Activated CD8-positive, alpha-beta T cell treated with anti-CD3 and anti-CD28 coated beads, Interleukin-2, amount 10 ng/mL, durations not matched to agents 7 days and 5 days (primary cell): ENCODE measurements at regions not wholly inside any gene's neighbourhood (a gene's known extent, or its start where the extent isn't known, plus 50 kb on each side); places are given as distances from the start of the nearest gene placed in this dataset.

Experiments used
- ATAC-seq: fragments of 150-1000 bp; cut with Tn5 transposase; one replicate; pipeline ENCODE4 v1.10.0; 2021; ENCODE audit warnings: moderate library complexity
- CTCF ChIA-PET: fragments of 350-600 bp; sonication (Branson Sonifier 250); formaldehyde crosslinking; loops from one replicate; lab custom pipeline; 2021; ENCODE audit warnings: antibody characterized with exemption; lab: Charles Lee
- POLR2A ChIA-PET: fragments of 350-600 bp; sonication (Branson Sonifier 250); formaldehyde crosslinking; loops from one replicate; lab custom pipeline; 2021; ENCODE audit warnings: antibody characterized with exemption; lab: Charles Lee
- DNase-seq: peaks from one replicate; pipeline ENCODE4 v3.0.0-alpha.2; 2020
- H3K27ac Mint-ChIP-seq: one replicate; pipeline ENCODE4 v1.8.0; 2021; ENCODE audit warnings: mild to moderate bottlenecking, mixed read lengths
- H3K27me3 Mint-ChIP-seq: one replicate; pipeline ENCODE4 v1.8.0; 2021; ENCODE audit warnings: low read depth, mixed read lengths
- H3K36me3 Mint-ChIP-seq: one replicate; pipeline ENCODE4 v1.8.0; 2021; ENCODE audit warnings: low read depth, mixed read lengths
- H3K4me1 Mint-ChIP-seq: one replicate; pipeline ENCODE4 v1.8.0; 2021; ENCODE audit warnings: low read depth, mixed read lengths
- H3K4me3 Mint-ChIP-seq: one replicate; pipeline ENCODE4 v1.8.0; 2021; ENCODE audit warnings: mild to moderate bottlenecking, mixed read lengths
- H3K9me3 Mint-ChIP-seq: one replicate; pipeline ENCODE4 v1.8.0; 2022; ENCODE audit warnings: mixed read lengths; ENCODE audit not compliant: insufficient read depth

DNA sequence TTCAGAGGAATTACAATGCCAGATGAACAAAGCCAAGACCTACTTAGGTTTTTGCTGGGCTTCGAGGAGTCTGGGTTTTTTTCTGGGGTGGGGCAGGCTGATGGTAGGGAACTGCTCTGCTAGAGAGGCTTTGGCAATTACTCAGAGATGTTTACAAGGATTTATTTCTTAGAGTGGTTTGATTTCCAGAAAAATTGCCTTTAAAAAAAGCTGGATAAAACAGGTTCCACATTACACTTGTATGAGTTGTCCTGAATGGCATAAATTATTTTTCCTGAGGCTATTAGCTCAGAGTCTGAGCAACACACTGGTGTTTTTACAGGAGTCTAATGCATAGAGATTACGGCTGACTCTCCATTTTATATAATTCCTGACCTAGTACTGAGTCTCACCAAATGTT lies 118.5 kb upstream of the FRMD6 start:
- Mint-ChIP-seq H3K4me1 (peaks cover 5% of the 10 kb centered on the region), H3K4me3 (no peak overlapping the region), H3K36me3 (no peaks in the 10 kb centered on the region), H3K9me3 (no peaks in the 10 kb centered on the region), H3K27me3 (no peaks in the 10 kb centered on the region), H3K27ac (no peak overlapping the region)
- no peak for DNase-seq
- ATAC-seq = no peak
- ChIA-PET CTCF (interaction anchor here (0.9 to 1.3 kb wide), 2 partner anchors 54 to 445 kb away, joined by 3 read pairs; no protein-coding TSS in a partner anchor), POLR2A (no interaction called here)

DNA sequence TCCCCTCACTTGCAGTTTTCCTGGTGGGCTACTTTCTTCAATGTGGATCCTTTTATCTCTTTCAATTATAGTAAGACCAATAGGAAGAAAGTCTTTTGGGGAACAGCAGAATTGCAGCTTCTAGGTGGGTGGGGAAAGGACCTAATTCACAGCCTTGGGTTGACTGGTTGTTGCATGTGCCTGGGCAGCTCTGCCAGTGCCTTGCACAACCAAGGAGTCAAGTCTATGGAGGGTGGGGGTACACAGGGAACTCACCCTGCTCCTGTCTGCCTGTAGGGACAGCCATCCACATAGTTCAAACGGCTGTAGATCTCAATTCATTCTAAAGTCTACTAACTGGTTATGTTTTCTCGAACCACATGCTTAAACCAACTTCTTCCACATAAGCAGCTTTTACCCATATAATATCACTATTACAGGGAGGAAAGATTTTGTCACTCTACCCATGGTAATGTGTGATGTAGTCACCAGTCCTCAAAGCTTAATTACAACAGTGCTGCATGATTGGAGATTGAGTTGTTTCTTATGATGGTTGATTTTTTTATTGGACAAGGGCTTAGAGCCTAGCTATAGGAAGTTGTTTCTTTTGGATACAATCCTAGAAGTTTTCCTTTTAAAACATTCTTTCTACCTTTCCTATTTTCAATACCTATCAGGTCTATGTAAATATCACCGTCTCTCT lies 117.7 kb upstream of the FRMD6 start:
- Mint-ChIP-seq H3K4me3 (no peak overlapping the region), H3K36me3 (no peaks in the 10 kb centered on the region), H3K27me3 (peaks cover 7% of the 10 kb centered on the region), H3K27ac (no peak overlapping the region), H3K9me3 (no peaks in the 10 kb centered on the region), H3K4me1 (peaks cover 5% of the 10 kb centered on the region)
- ATAC-seq (no peak), DNase-seq (no peak)
- ChIA-PET POLR2A (no interaction called here), CTCF (no interaction called here)

GRCh38 chr14:51534610-51535011 lies 117.1 kb upstream of the FRMD6 start:
- H3K36me3 Mint-ChIP-seq = no peaks in the 10 kb centered on the region
- POLR2A ChIA-PET = no interaction called here
- H3K9me3 Mint-ChIP-seq = no peaks in the 10 kb centered on the region
- H3K4me3 Mint-ChIP-seq = no peak overlapping the region
- peaks cover 9% of the 10 kb centered on the region for H3K27me3 Mint-ChIP-seq
- no peak overlapping the region for H3K27ac Mint-ChIP-seq
- DNase-seq = no peak
- H3K4me1 Mint-ChIP-seq = peaks cover 5% of the 10 kb centered on the region
- ATAC-seq = no peak
- CTCF ChIA-PET = no interaction called here

GRCh38 chr14:51535443-51536044 lies 116.2 kb upstream of the FRMD6 start:
- peaks cover 5% of the 10 kb centered on the region for H3K4me1 Mint-ChIP-seq
- H3K4me3 Mint-ChIP-seq = no peak overlapping the region
- peaks cover 9% of the 10 kb centered on the region for H3K27me3 Mint-ChIP-seq
- ChIA-PET POLR2A (no interaction called here), CTCF (interaction anchor here (2.0 kb wide), 1 partner anchor 17 kb away, joined by 4 read pairs; no protein-coding TSS in a partner anchor)
- no peaks in the 10 kb centered on the region for H3K9me3 Mint-ChIP-seq
- DNase-seq (no peak), ATAC-seq (no peak)
- H3K27ac Mint-ChIP-seq = no peak overlapping the region
- H3K36me3 Mint-ChIP-seq = no peaks in the 10 kb centered on the region

GRCh38 chr14:51538973-51539372 lies 112.7 kb upstream of the FRMD6 start:
- ATAC-seq (no peak), DNase-seq (no peak)
- Mint-ChIP-seq H3K27ac (no peak overlapping the region), H3K9me3 (no peaks in the 10 kb centered on the region), H3K27me3 (peaks cover 11% of the 10 kb centered on the region), H3K36me3 (no peaks in the 10 kb centered on the region), H3K4me1 (peaks cover 5% of the 10 kb centered on the region), H3K4me3 (no peak overlapping the region)
- POLR2A ChIA-PET = no interaction called here
- CTCF ChIA-PET = no interaction called here

- POLR2A ChIA-PET = no interaction called here
- H3K9me3 Mint-ChIP-seq = no peaks in the 10 kb centered on the region
- no peak for ATAC-seq
- CTCF ChIA-PET = no interaction called here
- no peak overlapping the region for H3K4me3 Mint-ChIP-seq
- H3K4me1 Mint-ChIP-seq = peaks cover 3% of the 10 kb centered on the region
- H3K27ac Mint-ChIP-seq = no peak overlapping the region
- no peaks in the 10 kb centered on the region for H3K36me3 Mint-ChIP-seq
- H3K27me3 Mint-ChIP-seq = peaks cover 11% of the 10 kb centered on the region
- no peak for DNase-seq
Measured at GRCh38 chr14:51539571-51540037, 112.1 kb upstream of the FRMD6 start.

GRCh38 chr14:51540364-51540763 lies 111.3 kb upstream of the FRMD6 start:
- CTCF ChIA-PET = no interaction called here
- no peak for DNase-seq

DNA sequence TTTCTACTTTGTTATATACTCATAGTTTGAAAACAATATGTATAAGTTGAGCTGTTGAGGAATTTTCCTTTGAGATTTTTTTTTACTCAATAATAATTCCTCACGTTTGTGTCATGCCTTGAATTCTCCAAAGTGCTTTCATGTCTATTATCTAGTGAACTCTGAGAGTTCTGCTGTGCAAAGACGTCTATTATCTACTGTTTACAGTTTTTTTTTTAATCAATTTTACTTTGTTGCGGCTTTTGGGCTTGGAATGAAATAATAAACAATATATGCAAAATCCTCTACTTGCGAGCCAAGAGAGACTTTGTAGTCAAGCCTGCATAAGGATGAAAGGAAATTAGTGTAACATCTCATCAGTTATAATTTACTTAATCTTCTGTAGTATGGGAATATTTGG lies 107.2 kb upstream of the FRMD6 start:
- H3K9me3 Mint-ChIP-seq = no peaks in the 10 kb centered on the region
- no peaks in the 10 kb centered on the region for H3K36me3 Mint-ChIP-seq
- ChIA-PET CTCF (no interaction called here), POLR2A (no interaction called here)
- DNase-seq (no peak), ATAC-seq (no peak)
- H3K27ac Mint-ChIP-seq = no peak overlapping the region
- no peak overlapping the region for H3K4me3 Mint-ChIP-seq
- H3K4me1 Mint-ChIP-seq = no peaks in the 10 kb centered on the region
- H3K27me3 Mint-ChIP-seq = peaks cover 6% of the 10 kb centered on the region

More at GRCh38 chr14:51540364-51540763, 111.3 kb upstream of the FRMD6 start:
- Mint-ChIP-seq H3K4me1 (no peaks in the 10 kb centered on the region), H3K27me3 (peaks cover 11% of the 10 kb centered on the region), H3K9me3 (no peaks in the 10 kb centered on the region), H3K36me3 (no peaks in the 10 kb centered on the region), H3K4me3 (no peak overlapping the region), H3K27ac (no peak overlapping the region)
- POLR2A ChIA-PET = no interaction called here
- no peak for ATAC-seq

DNA sequence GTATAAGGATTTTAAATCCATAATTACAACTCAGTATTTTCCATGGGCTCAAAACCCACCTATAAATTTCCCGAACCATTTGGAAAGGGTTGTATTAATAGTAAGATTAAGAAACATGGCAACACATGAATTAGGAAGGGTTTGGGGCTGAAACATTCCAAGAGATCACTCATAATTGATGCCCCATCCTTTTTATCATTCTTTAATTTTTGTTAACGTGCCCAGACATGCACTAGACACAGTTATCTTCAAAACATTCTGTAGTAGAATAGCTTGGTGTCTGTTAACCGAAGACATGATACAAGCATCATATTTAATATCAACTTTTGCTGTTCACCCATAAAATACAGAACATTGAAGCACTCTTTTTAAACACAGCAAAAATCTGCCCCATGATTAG lies 106.8 kb upstream of the FRMD6 start:
- H3K36me3 Mint-ChIP-seq = no peaks in the 10 kb centered on the region
- ChIA-PET CTCF (no interaction called here), POLR2A (no interaction called here)
- H3K27me3 Mint-ChIP-seq = peaks cover 6% of the 10 kb centered on the region
- DNase-seq = no peak
- H3K9me3 Mint-ChIP-seq = no peaks in the 10 kb centered on the region
- no peak for ATAC-seq
- no peak overlapping the region for H3K4me3 Mint-ChIP-seq
- H3K4me1 Mint-ChIP-seq = no peaks in the 10 kb centered on the region
- no peak overlapping the region for H3K27ac Mint-ChIP-seq

DNA sequence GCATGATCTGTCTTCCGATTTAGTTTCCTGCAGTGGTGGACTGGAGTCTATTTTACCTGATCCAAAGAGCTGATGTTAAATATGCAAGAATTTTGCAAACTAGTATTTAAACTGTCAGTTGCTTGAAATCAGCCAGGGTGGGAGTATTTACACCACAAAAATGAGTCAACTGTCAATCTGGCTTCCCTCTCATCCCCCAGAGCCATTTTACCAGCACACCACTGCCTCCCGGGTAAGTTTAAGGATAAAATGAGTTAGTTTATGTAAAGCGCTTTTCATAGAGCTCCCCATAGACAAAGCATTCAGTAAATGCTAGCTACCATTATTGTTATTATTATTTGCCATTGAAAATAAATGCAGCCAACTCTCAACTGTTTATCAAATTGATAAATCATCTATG lies 106.3 kb upstream of the FRMD6 start:
- Mint-ChIP-seq H3K36me3 (no peaks in the 10 kb centered on the region), H3K9me3 (no peaks in the 10 kb centered on the region), H3K27ac (no peak overlapping the region), H3K4me1 (no peaks in the 10 kb centered on the region), H3K27me3 (peaks cover 6% of the 10 kb centered on the region), H3K4me3 (no peak overlapping the region)
- no peak for ATAC-seq
- CTCF ChIA-PET = no interaction called here
- POLR2A ChIA-PET = no interaction called here
- no peak for DNase-seq

GRCh38 chr14:51546099-51546498 lies 105.6 kb upstream of the FRMD6 start:
- Mint-ChIP-seq H3K4me3 (no peak overlapping the region), H3K9me3 (no peaks in the 10 kb centered on the region), H3K27me3 (peaks cover 9% of the 10 kb centered on the region), H3K27ac (no peak overlapping the region), H3K4me1 (no peaks in the 10 kb centered on the region), H3K36me3 (no peaks in the 10 kb centered on the region)
- POLR2A ChIA-PET = no interaction called here
- DNase-seq (no peak), ATAC-seq (no peak)
- CTCF ChIA-PET = no interaction called here

DNA sequence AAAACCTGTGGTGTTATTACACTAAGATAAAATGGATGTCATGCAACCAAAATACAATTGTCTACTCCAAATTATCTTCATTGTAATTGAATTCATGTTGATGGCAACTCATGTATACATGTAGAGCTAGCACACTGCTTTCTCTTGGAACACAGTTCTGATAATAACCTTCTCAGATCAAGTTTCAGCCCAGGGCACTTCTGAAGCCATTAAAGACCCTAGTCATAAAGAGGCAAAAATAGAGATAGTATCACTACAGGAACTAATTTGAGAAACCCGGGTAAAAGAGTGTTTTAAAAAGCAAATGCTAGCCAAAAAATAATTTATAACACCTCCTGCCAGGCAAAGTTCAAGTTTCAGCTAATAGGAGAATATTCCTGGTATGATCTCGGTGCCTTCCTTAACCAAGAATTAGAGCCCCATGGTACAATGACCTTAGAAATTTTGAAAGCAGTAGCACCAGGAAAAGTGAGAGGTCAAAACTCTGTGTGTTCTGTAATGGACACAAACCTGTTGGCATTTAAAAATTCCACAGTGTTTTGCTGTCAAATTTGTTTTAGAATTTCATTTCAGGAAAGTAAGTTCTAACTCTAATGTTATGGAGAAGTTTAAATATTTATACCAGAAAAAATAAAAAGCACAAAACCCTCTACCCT lies 105.0 kb upstream of the FRMD6 start:
- no peak overlapping the region for H3K27ac Mint-ChIP-seq
- H3K27me3 Mint-ChIP-seq = peaks cover 6% of the 10 kb centered on the region
- ChIA-PET POLR2A (no interaction called here), CTCF (no interaction called here)
- DNase-seq = no peak
- no peaks in the 10 kb centered on the region for H3K4me1 Mint-ChIP-seq
- ATAC-seq = no peak
- no peaks in the 10 kb centered on the region for H3K9me3 Mint-ChIP-seq
- H3K36me3 Mint-ChIP-seq = no peaks in the 10 kb centered on the region
- H3K4me3 Mint-ChIP-seq = no peak overlapping the region
